ENCODE measurements at regions not wholly inside any gene's neighbourhood (a gene's known extent, or its start where the extent isn't known, plus 50 kb on each side); places are given as distances from the start of the nearest gene placed in this dataset.

DNA sequence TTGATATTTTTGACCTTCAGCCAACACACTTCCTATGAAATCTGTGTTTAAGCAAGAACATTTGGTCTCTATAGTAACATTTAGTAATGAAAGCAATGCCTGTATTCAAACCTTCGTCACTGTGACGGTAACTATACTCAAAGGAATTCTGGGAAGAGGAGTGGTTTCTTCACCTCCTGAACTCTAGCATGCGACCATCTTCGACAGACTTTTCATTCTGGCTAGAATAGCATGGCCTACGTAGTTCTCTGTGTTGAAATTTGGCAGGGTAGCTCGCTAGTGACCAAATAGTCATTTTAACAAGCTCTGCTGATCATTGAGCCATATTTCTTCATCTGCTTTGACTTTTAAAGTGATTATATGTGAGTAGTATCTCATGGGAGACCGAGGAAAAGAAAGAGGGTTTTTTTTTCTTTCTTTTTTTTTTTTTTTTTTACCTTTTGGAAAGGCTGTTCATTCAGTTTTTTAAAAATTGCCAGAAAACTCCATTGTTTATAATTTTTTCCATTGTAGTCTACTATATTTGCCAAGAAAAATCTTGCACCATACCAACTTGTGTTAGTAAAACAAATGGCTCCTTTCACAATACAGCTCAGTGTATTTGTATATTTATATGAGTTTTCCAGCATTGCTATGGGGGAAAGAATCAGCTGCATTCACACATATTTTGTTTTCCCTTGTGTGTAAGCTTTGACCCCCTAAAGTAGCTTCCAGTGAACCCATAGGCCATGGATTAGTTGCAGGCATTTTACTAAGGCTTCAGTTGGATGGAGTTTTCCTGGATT lies 166.8 kb downstream of the NNT start:
- TF ChIP-seq POLR2A (IDR thresholded peaks at IDR 0.05; ENCODE audit: low read length) (no peak), GATA1 (IDR thresholded peaks at IDR 0.05; ENCODE audit: low read depth, low read length) (no peak)
